ENCODE measurements at regions not wholly inside any gene's neighbourhood (a gene's known extent, or its start where the extent isn't known, plus 50 kb on each side); places are given as distances from the start of the nearest gene placed in this dataset.

- DNase-seq (ENCODE audit: low read depth, low spot score), result no peak
These were observed 51.5 kb upstream of the DAB1 start for GRCh38 chr1:57475366-57475765.

DNA sequence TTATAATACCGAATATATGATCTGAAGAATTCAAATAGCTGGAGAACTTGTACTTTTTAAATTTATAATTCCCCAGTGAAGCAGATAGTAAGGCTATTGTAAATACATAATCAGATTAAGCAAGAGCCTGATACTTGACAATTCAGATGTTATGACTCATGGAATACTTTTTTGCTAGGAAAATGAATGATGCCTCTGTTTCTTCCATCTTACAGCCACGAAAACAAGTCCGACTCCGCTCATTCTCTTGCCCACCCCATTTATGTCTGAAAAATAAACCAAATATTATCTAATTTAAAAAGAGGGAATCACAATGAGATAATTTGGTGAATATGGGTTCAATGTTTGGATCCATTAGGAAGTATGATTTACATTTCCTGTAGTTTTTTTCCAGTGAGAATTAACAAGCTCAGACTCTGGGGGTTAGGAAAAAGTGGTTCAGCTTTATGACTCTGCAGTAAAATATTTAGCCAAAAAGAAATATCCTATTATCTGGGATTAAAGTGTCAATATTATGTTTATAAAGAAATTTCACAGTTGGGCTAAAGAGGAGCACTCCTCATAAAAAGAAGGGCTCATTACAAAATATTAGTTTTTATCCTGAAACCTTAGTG lies 50.4 kb upstream of the DAB1 start:
- DNase-seq (ENCODE audit: low read depth, low spot score), result no peak
- no peak overlapping the region for H3K4me3 ChIP-seq (ENCODE audit: low read length)

More at GRCh38 chr1:57475366-57475765, 51.5 kb upstream of the DAB1 start:
- H3K4me3 ChIP-seq (ENCODE audit: low read length), result no peak overlapping the region

All from Jurkat, Clone E6-1 (cell line).